Myocyte (in vitro differentiated cells): ENCODE measurements at regions not wholly inside any gene's neighbourhood (a gene's known extent, or its start where the extent isn't known, plus 50 kb on each side); places are given as distances from the start of the nearest gene placed in this dataset.

Experiments
- DNase-seq: peaks from one replicate; pipeline ENCODE4 v3.0.0-alpha.2; 2012; ENCODE audit warnings: low read depth

DNA sequence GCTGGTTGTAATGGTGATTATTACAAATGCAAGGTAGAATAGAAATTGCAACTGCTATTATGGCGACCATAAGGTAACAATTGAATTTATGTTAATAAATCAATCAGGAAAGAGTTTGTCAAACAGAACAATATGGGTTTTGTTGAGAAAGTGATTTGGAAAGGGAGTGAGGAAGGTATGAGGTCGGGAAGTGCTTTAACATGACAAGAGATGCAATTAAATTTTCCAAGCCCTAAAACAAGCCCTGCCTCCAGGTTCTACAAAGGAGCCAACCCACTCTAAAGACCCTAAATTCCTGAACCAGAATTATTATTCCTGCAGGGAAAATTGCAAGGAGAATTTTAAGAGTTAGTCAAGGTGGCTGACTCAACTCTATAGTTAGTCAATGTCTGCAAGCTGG, 363.7 kb downstream of the BMPER start:
- no peak for DNase-seq

DNA sequence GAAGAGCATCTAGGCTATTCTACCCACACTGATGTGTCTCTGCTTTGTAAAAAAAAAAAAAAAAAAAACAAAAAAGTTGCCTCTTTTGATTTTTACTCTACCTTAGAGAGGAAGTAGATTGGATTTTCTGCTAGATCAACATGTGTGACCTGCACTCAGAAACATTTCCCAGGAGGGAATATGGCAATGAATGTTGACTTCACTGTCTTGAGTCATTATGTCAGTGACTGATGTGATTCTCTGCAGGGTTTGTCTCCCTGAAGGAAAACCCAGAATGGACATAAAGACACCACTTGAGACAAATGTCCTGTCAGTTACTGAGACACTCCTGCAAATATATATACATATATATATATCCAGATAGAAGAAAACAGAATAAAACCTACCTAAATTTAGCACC, 370.3 kb downstream of the BMPER start:
- DNase-seq, result no peak

- DNase-seq, result no peak
Measured at GRCh38 chr7:34277016-34277802, 371.9 kb downstream of the BMPER start.

DNA sequence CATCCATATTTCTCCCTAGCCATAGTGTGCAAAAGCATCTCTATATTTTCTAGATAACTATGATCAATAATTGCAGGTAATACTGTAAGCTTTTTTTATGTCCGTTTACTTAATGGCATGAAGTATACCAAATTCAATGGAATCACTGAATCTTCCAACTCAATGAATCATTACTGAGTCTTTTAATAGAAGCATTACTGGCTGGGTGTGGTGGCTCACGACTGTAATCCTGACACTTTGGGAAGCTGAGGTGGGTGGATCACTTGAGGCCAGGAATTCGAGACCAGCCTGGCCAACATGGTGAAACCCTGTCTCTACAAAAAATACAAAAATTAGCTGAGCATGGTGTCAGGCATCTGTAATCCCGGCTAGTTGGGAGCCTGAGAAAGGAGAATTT, 372.5 kb downstream of the BMPER start:
- peak; percentile 24 for DNase-seq

GRCh38 chr7:34281260-34281659, 375.9 kb downstream of the BMPER start:
- DNase-seq, result no peak

DNA sequence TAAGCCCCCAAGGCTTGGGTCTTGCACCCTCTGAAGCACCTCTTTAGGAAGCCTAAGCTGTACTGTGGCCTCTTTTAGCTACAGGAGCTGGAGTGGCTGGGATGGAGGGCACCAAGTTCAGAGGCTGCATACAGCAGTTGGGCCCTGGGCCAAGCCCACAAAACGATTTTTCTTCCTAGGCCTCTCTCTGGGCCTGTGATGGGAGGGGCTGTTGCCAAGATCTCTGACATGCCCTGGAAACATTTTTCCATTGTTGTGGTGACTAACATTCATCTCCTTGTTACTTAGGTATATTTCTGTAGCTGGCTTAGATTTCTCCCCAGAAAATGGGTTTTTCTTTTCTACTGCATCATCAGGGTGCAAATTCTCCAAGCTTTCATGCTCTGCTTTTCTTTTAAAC, 375.7 kb upstream of the NPSR1 start:
- no peak for DNase-seq

DNA sequence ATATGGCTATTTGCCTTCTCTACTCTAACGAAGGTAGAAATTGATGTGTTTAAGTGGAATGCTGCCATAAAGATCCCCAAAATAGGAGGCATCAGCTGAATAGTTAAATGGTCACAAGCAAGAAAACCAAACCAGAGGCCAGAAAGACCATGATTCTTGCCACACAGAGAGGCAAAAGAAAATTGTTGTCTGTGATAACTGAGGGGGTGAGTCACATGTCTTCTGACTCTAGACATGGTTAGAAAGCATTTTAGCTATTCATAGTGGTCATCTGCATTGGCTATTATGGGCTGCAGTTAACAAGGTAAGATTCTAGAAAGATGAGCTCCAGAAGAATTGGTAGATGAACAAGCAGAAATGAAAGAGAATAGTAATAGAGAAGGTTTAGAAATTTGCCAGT, 361.4 kb upstream of the NPSR1 start:
- no peak for DNase-seq

- DNase-seq, result no peak
Measured at GRCh38 chr7:34298492-34299013, 359.5 kb upstream of the NPSR1 start.

- no peak for DNase-seq
Measured at GRCh38 chr7:34299066-34299465, 359.0 kb upstream of the NPSR1 start.

DNA sequence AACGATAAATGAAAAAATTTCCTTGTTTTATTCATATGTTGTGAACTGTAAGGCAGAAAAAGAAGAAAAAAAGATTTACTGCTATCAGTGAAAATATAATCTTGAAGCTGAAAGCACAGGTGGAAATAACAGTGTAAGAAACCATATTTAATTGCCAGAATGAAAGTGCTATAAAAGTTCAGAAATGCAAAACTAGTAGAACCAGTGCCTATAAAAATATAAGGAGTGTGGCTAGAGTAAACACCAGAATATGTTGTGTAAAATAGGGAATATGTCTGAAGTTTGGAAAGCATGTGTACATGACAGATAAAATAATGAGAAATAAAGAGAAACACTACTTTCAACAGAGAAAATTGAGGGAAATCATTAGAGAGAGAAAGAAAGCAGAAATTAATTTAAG, 350.5 kb upstream of the NPSR1 start:
- no peak for DNase-seq

DNA sequence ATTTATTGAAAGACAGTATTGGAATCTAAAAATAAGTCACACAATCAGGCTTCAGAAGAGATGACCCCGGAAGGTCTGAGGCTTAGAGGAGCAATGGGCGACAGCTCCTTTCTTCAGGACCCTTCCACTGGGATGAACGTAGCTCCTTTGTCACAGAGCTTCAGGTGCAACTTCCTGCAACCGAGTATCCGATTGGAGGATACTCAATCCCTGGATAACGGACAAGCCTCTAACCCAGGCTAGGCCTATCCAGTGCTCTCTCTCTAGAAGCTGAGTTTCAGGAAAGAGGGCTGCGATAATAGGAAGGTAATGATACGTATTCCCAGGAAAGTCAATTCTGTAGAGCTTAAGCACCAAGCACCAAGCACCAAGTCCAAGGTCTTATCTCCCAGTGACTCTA, 349.4 kb upstream of the NPSR1 start:
- no peak for DNase-seq

DNA sequence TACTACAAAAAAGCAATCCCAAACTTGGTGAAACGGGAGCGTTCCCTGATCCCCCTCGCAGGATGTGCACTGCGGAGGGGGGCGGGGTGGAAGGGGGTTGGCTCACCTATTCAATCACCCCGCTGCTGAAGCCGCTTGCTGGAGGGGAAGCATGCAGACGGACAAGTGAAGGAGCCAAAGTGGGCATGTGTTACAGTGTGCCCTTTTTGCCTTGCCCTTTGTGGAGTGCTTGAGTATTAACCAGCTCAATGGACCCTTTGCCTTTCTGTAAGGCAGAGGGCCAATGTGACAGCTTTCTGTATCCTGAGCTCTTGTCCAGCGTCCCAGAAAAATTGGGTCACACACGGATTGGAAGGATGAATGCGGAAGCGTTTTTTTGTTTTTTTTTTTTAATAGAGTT, 348.9 kb upstream of the NPSR1 start:
- no peak for DNase-seq

DNA sequence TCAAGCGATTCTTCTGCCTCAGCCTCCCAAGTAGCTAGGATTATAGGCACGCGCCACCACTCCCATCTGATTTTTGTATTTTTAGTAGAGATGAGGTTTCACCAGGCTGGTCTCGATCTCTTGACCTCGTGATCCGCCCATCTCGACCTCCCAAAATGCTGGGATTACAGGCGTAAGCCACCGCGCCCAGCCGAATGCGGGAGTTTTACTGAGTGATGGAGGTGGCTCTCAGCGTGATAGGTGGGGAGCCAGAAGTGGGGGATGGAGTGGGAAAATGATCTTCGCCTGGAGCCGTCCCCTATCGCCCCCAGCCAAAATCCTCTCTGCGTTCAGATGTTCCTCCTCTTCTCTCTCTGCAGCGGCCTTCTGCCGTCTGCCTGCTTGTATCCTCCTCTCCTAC, 348.4 kb upstream of the NPSR1 start:
- DNase-seq, result no peak

DNA sequence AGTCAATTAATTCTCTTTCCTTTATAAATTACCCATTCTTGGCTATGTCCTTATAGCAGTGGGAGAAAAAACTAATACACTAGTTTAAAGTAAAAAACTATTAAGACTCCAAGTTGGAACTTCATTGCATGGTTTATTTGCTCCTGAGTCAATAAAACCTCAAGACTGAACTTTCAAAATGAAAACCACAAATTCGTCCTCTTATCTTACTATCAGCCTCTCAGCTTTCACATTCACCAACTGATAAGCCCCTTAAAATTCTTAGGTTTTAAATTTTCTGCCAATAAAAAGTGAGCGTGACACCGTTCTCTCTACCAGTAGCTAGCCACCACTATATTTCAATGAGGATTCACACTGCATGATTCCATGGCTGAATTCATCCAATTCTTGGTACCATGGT, 346.4 kb upstream of the NPSR1 start:
- DNase-seq, result no peak

- no peak for DNase-seq
Measured at GRCh38 chr7:34312624-34313023, 345.4 kb upstream of the NPSR1 start.

DNA sequence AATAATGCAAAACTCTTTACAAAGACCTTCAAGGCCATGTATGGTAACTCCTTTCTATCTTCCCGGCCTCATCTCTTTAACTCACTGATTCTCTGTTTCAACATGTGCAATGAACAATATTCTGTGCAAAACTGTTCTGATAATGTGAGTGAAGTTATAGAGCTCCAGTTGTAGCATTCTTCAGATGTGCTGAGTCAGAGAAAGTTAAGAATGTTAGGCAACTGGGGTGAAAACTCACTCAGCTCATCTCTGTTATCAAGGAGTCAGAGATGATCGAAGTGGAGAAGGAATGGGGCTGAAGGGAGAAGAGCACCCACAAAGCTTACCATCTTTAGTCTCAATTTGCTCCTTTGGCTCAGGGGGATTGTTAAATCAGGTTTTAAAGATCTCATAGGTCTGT, 344.7 kb upstream of the NPSR1 start:
- no peak for DNase-seq

GRCh38 chr7:34315032-34315431, 343.0 kb upstream of the NPSR1 start:
- DNase-seq, result no peak

DNA sequence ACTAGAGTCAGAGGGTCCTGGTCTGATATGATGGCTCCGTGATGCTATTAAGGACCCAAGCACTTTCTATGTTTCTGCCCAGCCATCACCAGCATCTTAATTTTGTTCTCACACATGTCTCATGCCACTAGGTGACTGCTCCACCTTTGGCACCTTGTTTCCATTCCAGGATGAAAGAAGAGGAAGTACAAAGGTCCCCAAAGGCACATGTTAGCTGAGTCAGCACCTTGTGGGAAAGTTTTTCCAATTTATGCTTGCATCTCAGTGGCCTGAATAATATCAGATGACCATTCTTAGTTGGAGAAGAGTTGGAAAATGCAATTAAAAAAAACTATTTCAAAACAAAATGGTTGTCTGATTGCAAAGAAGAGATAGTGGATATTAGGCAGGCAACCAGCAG, 341.0 kb upstream of the NPSR1 start:
- no peak for DNase-seq

- DNase-seq, result no peak
Measured at GRCh38 chr7:34320412-34320811, 337.6 kb upstream of the NPSR1 start.

DNA sequence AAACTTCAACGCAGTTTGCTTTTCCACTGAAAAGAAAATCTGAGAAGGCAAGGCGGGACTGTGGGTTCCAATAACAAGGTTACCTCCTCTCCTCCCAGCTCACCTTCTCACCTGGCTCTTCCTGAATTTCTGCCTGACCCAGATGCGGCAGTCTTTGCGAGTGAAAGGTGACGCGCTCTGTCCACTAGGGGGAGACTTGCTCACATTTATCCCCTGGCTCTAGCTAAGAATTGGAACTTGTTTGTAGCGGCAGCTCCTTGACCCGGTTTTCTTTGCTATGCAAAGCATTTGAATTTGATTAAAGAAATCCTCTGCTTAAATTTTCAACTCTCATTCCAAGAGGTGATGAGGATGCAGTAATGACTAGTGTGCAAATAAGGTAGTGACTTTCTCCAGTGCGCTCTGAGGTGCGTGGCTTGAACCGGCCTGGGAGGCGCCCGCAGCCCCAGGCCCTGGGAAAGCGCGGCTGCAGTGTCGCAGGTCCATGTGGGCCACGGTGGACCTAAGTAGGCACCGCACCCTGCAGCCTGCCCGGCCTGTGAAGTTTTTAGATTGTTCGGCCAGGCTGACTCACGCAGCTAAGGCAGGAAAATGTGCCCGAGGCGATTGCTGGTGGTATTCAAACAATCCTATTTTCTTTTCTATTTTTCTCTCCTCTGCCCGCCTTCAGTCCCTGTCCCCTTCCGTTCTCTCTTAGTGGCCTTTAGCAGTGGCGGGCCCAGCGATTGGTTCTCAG, 336.9 kb upstream of the NPSR1 start:
- peak; percentile 71 for DNase-seq

GRCh38 chr7:34322841-34323240, 335.2 kb upstream of the NPSR1 start:
- no peak for DNase-seq

DNA sequence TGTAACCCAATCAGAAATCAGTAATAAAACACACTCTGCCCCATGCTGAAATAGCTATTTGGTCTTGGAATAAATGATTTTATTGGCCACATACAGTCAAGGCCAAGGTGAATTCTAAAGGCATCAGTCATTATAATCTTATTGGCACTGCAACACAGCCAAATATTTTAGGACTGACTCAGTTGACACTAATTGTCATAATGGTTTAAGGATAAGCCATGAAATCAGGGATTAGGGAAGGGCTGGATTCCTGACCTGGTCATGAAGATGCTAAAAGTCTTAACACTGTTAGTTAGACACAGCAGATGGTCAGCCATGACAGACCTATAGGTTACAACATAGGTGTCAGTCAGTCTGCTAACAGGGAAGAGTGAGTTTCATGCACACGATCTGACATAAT, 330.3 kb upstream of the NPSR1 start:
- DNase-seq, result no peak

- no peak for DNase-seq
Measured at GRCh38 chr7:34330308-34330707, 327.7 kb upstream of the NPSR1 start.
